Memory B cell (primary cell): ENCODE measurements at regions not wholly inside any gene's neighbourhood (a gene's known extent, or its start where the extent isn't known, plus 50 kb on each side); places are given as distances from the start of the nearest gene placed in this dataset.

Experiments used
- ATAC-seq: fragments of 150-1000 bp; cut with Tn5 transposase; 2 replicates; pipeline ENCODE4 v1.10.0; 2021; ENCODE audit warnings: low read depth, mild to moderate bottlenecking, moderate library complexity
- DNase-seq, 2 donors: peaks; one replicate each; pipeline ENCODE4 v3.0.0; 2022; ENCODE audit warnings: low spot score in 2 of 2
- H3K27ac Mint-ChIP-seq: one replicate; pipeline ENCODE4 v1.8.0; 2022; ENCODE audit warnings: mild to moderate bottlenecking, moderate library complexity, mixed read lengths
- H3K27me3 Mint-ChIP-seq: one replicate; pipeline ENCODE4 v1.8.0; 2022; ENCODE audit warnings: mixed read lengths
- H3K36me3 Mint-ChIP-seq: one replicate; pipeline ENCODE4 v1.8.0; 2022; ENCODE audit warnings: mild to moderate bottlenecking, mixed read lengths
- H3K4me1 Mint-ChIP-seq: one replicate; pipeline ENCODE4 v1.8.0; 2022; ENCODE audit warnings: mixed read lengths
- H3K4me3 Mint-ChIP-seq: one replicate; pipeline ENCODE4 v1.8.0; 2022; ENCODE audit warnings: mild to moderate bottlenecking, moderate library complexity, mixed read lengths
- H3K9me3 Mint-ChIP-seq: one replicate; pipeline ENCODE4 v1.8.0; 2022; ENCODE audit warnings: mixed read lengths

GRCh38 chr2:47249157-47249900 is 73.0 kb upstream of the CALM2 start:
- ATAC-seq: no peak
- Mint-ChIP-seq H3K36me3 (peaks cover 2% of the 10 kb centered on the region), H3K4me3 (no peak overlapping the region), H3K27ac (no peak overlapping the region), H3K27me3 (peaks cover 5% of the 10 kb centered on the region), H3K4me1 (peaks cover under 1% of the 10 kb centered on the region), H3K9me3 (no peaks in the 10 kb centered on the region)
- DNase-seq: no peak

DNA sequence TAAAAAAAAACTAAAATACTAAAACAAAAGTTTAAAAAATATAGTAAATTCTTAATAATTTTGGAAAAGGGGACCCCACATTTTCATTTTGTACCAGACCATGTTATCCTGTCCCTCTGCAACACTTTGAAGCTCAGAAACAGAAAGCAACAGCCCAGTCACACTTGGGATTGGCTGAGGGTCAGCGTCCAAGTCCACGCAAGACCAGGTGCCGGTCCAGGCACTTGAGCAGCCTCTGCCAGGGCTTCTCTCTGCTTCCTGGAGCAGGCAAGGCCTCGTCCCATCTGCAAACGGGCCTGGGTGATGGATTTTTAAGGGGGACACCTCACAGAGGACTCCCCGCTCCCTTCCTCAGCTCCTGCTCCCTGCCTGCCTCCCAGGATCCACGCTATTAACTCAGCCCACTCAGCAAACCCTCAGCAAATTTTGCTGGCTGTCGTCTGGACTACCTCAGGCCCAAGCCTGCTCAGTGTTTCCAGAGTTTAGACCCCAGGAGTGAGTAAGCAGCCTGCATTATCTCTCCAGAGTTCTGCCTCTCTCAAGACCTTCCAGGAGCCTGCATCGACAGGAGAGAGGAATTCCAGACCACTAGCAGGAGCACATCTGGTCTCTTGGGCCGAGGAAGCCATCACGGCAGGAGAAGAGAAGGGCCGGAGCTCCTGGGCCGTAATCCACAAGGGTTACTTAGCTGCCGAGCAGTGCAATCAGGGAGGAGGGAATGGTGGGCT is 67.4 kb upstream of the CALM2 start:
- DNase-seq (no peak), ATAC-seq (no peak)
- peaks cover 2% of the 10 kb centered on the region for H3K36me3 Mint-ChIP-seq
- H3K27ac Mint-ChIP-seq: no peak overlapping the region
- H3K4me3 Mint-ChIP-seq: no peak overlapping the region
- no peaks in the 10 kb centered on the region for H3K9me3 Mint-ChIP-seq
- H3K27me3 Mint-ChIP-seq: peaks cover 3% of the 10 kb centered on the region
- no peaks in the 10 kb centered on the region for H3K4me1 Mint-ChIP-seq

- ATAC-seq (no peak), DNase-seq (no peak)
- Mint-ChIP-seq H3K36me3 (peaks cover 2% of the 10 kb centered on the region), H3K27me3 (peaks cover 3% of the 10 kb centered on the region), H3K4me1 (no peaks in the 10 kb centered on the region), H3K4me3 (no peak overlapping the region), H3K27ac (no peak overlapping the region), H3K9me3 (no peaks in the 10 kb centered on the region)
These were observed 65.4 kb upstream of the CALM2 start for GRCh38 chr2:47241715-47242114.

- Mint-ChIP-seq H3K9me3 (no peaks in the 10 kb centered on the region), H3K27me3 (no peaks in the 10 kb centered on the region), H3K27ac (no peak overlapping the region), H3K36me3 (no peaks in the 10 kb centered on the region), H3K4me1 (no peaks in the 10 kb centered on the region), H3K4me3 (no peak overlapping the region)
- ATAC-seq: no peak
- no peak for DNase-seq
These were observed 63.0 kb upstream of the CALM2 start for GRCh38 chr2:47239119-47239969.

GRCh38 chr2:47238638-47239037 is 62.3 kb upstream of the CALM2 start:
- DNase-seq: no peak
- H3K4me1 Mint-ChIP-seq: no peaks in the 10 kb centered on the region
- H3K27ac Mint-ChIP-seq: no peak overlapping the region
- H3K27me3 Mint-ChIP-seq: peaks cover 3% of the 10 kb centered on the region
- no peak overlapping the region for H3K4me3 Mint-ChIP-seq
- no peak for ATAC-seq
- H3K36me3 Mint-ChIP-seq: no peaks in the 10 kb centered on the region
- H3K9me3 Mint-ChIP-seq: no peaks in the 10 kb centered on the region

DNA sequence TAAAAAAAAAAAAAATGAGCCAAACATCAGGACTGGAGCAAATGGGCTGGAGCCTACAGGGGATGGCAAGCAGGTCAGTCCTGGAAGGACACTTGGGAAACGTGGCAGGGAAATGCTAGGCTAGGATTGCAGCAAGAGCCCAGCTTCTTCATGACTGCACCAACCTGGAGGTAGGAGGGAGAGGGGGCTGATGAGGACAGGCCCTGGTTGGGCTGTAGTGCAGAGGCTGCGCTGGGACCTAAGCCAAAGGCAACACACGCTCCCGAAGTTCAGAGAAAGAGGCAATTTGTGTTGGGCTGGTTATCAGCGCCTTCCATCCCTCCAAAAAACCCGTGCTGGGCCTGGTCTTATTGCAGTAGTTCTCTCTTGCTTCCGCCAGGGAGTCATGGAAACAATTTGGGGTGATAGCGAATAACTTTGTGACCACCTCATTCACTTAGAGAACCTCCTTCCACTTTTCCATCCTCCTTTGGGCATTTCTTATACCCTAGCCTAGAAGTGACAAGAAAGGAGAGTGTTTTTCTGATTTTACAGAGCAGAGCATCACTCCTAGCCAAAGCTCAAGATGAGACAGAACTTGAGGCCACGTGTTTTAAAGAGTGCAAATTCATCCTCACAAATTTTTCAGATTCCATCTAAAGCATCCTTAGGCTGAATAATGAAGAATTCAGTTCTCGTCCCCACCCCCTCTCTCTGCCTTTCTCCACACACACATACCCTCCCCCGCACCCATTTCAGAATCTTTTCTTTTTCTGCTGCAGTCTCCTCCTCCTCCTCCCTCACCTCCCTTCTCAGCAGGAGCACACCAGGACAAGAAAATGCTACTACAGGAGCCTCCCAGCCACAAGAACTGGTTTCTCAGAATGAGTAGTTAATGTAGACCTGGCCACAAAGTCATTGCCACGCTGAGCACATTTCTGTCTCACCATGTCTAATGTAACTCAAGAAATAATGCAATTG is 61.3 kb upstream of the CALM2 start:
- Mint-ChIP-seq H3K27ac (no peak overlapping the region), H3K9me3 (no peaks in the 10 kb centered on the region), H3K27me3 (peaks cover 4% of the 10 kb centered on the region), H3K4me1 (no peaks in the 10 kb centered on the region), H3K4me3 (no peak overlapping the region), H3K36me3 (no peaks in the 10 kb centered on the region)
- no peak for DNase-seq
- no peak for ATAC-seq

DNA sequence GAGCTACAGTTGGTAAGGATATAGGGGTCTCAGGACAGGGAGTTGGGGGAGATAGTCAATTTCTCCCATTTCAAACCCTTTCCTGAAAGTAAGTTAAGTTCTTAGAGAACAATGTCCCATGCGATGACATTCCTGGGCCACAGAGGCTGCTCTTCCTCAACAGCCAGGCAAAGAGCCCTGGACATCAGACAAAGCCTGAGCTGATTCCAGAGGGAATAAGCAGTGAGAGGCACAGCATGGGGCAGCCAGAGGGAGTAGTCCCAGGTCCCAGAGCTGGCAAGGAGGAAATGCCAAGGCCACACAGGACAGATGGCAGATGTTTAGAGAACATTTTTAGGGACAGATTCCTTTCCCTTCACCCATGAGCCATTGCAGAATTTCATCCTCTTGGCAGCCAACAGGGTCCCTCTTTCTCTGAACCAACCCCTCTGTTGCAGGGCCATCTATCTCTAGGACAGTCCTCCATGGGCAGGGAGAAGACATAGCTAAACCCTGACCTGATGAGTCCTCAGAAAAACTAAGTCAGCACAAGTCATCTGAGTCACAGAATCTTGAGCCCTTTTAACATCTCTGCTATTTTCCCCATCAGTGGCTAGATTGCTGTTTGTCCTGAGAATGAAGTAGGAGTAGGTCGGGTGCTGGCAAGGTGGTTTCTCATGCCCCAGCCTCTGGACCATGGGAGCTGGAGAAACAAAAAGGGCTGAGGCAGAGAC is 60.3 kb upstream of the CALM2 start:
- no peak for DNase-seq
- Mint-ChIP-seq H3K4me3 (no peak overlapping the region), H3K27me3 (peaks cover 4% of the 10 kb centered on the region)

DNA sequence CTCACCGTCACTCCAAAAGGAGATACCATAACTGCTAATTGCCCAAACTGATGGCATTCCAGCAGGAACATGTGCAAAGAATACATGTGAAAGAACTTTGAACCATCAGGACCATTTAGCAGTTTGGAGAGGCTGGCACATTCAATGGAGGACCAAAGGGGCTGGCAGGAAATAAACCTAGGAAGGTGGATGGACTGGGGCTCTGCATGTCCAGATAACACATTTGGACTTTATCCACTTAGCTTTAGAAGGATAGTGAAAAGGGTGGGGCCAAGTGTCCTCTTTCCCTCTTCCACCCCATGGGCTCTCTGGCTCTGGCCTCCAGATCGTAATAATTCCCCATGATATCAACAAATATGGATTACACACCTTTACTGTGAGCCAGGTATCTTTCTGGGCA is 58.8 kb upstream of the CALM2 start:
- no peak for ATAC-seq
- DNase-seq: no peak
- Mint-ChIP-seq H3K4me1 (no peaks in the 10 kb centered on the region), H3K27ac (no peak overlapping the region), H3K9me3 (no peaks in the 10 kb centered on the region), H3K36me3 (no peaks in the 10 kb centered on the region), H3K4me3 (no peak overlapping the region), H3K27me3 (peaks cover 4% of the 10 kb centered on the region)

More for the DNA sequence above, 60.3 kb upstream of the CALM2 start:
- Mint-ChIP-seq H3K36me3 (no peaks in the 10 kb centered on the region), H3K27ac (no peak overlapping the region), H3K9me3 (no peaks in the 10 kb centered on the region), H3K4me1 (no peaks in the 10 kb centered on the region)
- no peak for ATAC-seq

DNA sequence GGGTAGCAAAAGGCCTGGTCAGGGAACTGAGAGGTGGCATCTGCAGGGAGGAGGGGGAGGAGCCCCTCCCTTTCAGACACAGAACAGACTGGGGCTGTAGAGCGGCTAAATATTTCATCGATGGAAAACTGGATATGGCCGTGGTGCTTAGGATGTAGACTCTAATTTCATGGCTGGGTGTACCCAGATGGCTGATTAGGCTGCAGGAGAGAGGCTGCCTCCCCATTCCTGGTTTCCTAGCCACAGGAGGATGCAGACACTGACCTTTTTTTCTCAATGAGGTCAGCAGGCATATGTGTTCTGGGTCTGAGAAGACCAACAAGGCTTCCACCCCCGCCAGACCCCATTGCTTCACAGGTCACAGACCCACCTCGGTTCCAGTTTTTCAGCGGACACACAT is 58.1 kb upstream of the CALM2 start:
- Mint-ChIP-seq H3K27ac (no peak overlapping the region), H3K9me3 (no peaks in the 10 kb centered on the region), H3K36me3 (no peaks in the 10 kb centered on the region), H3K4me1 (no peaks in the 10 kb centered on the region), H3K27me3 (peaks cover 4% of the 10 kb centered on the region), H3K4me3 (no peak overlapping the region)
- no peak for ATAC-seq
- no peak for DNase-seq

GRCh38 chr2:47232738-47233415 is 56.6 kb upstream of the CALM2 start:
- H3K27ac Mint-ChIP-seq: no peak overlapping the region
- no peaks in the 10 kb centered on the region for H3K36me3 Mint-ChIP-seq
- H3K4me3 Mint-ChIP-seq: no peak overlapping the region
- no peak for DNase-seq
- peaks cover under 1% of the 10 kb centered on the region for H3K4me1 Mint-ChIP-seq
- H3K9me3 Mint-ChIP-seq: no peaks in the 10 kb centered on the region
- ATAC-seq: no peak
- peaks cover 4% of the 10 kb centered on the region for H3K27me3 Mint-ChIP-seq

- ATAC-seq (no peak), DNase-seq (no peak)
- Mint-ChIP-seq H3K36me3 (no peaks in the 10 kb centered on the region), H3K4me1 (peaks cover 10% of the 10 kb centered on the region), H3K4me3 (no peak overlapping the region), H3K27me3 (peaks cover 4% of the 10 kb centered on the region), H3K9me3 (no peaks in the 10 kb centered on the region), H3K27ac (no peak overlapping the region)
These were observed 54.1 kb upstream of the CALM2 start for GRCh38 chr2:47230418-47230817.

DNA sequence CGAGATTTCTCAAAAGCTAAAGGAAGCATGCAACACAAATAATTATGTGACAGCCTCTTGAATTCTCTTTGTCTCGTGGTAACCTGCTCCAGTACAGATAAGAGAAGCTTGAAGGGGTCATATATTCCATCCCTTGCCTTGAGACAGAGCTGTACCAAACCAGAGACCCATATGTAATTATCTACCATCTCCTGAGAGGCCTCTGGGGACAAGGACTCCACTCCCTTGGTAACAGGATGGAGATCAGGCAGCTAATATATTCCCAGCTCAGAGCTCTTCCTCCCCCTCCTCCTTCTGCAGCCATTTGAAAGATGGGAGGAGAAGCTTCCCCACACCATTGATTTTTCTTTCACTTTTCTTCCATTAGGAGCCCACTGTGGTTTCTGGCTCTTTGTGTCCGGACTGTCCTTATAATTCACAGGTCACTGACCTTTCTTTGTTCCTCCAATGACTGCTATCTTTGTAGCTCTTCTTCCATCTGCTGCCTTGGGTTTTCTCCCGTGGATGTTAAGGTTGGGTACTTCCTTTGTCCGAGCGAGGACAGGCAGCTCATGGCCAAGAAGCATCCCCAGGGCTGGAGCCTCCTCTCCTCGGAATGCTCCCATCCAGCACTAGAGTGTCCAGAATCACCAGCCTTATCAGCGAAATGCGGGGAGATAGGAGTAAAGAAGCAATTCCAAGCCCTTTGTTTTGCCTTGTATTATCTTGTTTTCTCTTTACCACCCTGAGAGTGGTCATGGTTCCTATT is 51.4 kb upstream of the CALM2 start:
- no peak overlapping the region for H3K4me3 Mint-ChIP-seq
- no peaks in the 10 kb centered on the region for H3K36me3 Mint-ChIP-seq
- H3K4me1 Mint-ChIP-seq: peaks cover 10% of the 10 kb centered on the region
- ATAC-seq (no peak), DNase-seq (no peak)
- H3K27me3 Mint-ChIP-seq: no peaks in the 10 kb centered on the region
- H3K9me3 Mint-ChIP-seq: no peaks in the 10 kb centered on the region
- H3K27ac Mint-ChIP-seq: no peak overlapping the region
